ENCODE measurements at regions not wholly inside any gene's neighbourhood (a gene's known extent, or its start where the extent isn't known, plus 50 kb on each side); places are given as distances from the start of the nearest gene placed in this dataset.

DNA sequence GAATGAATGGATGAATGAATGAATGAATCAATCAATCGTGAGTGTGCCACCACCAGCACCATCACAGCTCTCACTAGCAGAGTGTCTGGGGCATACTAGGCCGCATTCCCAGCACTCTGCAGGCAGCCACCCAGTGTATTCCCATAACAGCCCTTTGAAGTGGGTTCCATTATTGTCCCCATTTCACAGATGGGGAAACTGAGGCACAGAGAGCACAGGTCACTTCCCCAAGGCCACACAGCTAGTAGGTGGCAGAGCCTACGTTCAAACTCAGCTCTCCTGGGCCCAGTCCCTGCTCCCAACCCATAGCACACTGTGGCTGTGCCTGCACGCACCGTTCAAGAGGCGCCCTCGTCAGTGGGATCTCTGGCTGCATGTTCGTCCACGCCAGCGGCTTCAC is 88.1 kb downstream of the RFLNA start:
- intact Hi-C loops (cut with micrococcal nuclease; ENCODE audit: unreplicated experiment) (no loop called here), in situ Hi-C loops (cut with MboI) (no loop called here)
- H3K4me2 ChIP-seq (ENCODE audit: control insufficient read depth, insufficient read depth) = no peak overlapping the region

More for the DNA sequence above, 88.1 kb downstream of the RFLNA start:
- no peaks in the 10 kb centered on the region for H3K9me3 ChIP-seq (replicated peaks; ENCODE audit: control insufficient read depth, insufficient read depth, low read length)
- no peak overlapping the region for H2AFZ ChIP-seq (ENCODE audit: control insufficient read depth, low read depth, low read length)
- no peak overlapping the region for H3K27ac ChIP-seq (ENCODE audit: control insufficient read depth, insufficient read depth)
- H3K79me2 ChIP-seq (ENCODE audit: control insufficient read depth, insufficient read depth, low read length) = no peaks in the 10 kb centered on the region
- H3K4me3 ChIP-seq = no peak overlapping the region
- POLR2A ChIA-PET = no interaction called here
- no peak overlapping the region for H3K9ac ChIP-seq (ENCODE audit: control insufficient read depth, insufficient read depth, low read length)
- TF ChIP-seq JUNB (IDR thresholded peaks at IDR 0.05) (no peak), RFX5 (IDR thresholded peaks at IDR 0.05; ENCODE audit: low read depth, low read length) (no peak), TAF1 (IDR thresholded peaks at IDR 0.05; ENCODE audit: borderline replicate concordance, low read depth, low read length) (no peak), RBBP5 (conservative IDR thresholded peaks at IDR 0.05) (no peak), SIN3A (IDR thresholded peaks at IDR 0.05; ENCODE audit: low read depth, low read length) (no peak), HDAC6 (IDR thresholded peaks at IDR 0.05; ENCODE audit: unreplicated experiment) (no peak), BMI1 (IDR thresholded peaks at IDR 0.05; ENCODE audit: borderline replicate concordance) (no peak), BACH1 (IDR thresholded peaks at IDR 0.05; ENCODE audit: borderline replicate concordance) (no peak), BRCA1 (IDR thresholded peaks at IDR 0.05; ENCODE audit: low read depth, low read length) (no peak), PML (IDR thresholded peaks at IDR 0.05; ENCODE audit: low read length) (no peak), DPF2 (IDR thresholded peaks at IDR 0.05) (no peak), NFIC (IDR thresholded peaks at IDR 0.05; ENCODE audit: low read depth, low read length) (no peak)
- TF ChIP-seq, protein P1, sequence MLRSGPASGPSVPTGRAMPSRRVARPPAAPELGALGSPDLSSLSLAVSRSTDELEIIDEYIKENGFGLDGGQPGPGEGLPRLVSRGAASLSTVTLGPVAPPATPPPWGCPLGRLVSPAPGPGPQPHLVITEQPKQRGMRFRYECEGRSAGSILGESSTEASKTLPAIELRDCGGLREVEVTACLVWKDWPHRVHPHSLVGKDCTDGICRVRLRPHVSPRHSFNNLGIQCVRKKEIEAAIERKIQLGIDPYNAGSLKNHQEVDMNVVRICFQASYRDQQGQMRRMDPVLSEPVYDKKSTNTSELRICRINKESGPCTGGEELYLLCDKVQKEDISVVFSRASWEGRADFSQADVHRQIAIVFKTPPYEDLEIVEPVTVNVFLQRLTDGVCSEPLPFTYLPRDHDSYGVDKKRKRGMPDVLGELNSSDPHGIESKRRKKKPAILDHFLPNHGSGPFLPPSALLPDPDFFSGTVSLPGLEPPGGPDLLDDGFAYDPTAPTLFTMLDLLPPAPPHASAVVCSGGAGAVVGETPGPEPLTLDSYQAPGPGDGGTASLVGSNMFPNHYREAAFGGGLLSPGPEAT (IDR thresholded peaks at IDR 0.05; ENCODE audit: low read depth) = no peak
- TF ChIP-seq, protein P2, sequence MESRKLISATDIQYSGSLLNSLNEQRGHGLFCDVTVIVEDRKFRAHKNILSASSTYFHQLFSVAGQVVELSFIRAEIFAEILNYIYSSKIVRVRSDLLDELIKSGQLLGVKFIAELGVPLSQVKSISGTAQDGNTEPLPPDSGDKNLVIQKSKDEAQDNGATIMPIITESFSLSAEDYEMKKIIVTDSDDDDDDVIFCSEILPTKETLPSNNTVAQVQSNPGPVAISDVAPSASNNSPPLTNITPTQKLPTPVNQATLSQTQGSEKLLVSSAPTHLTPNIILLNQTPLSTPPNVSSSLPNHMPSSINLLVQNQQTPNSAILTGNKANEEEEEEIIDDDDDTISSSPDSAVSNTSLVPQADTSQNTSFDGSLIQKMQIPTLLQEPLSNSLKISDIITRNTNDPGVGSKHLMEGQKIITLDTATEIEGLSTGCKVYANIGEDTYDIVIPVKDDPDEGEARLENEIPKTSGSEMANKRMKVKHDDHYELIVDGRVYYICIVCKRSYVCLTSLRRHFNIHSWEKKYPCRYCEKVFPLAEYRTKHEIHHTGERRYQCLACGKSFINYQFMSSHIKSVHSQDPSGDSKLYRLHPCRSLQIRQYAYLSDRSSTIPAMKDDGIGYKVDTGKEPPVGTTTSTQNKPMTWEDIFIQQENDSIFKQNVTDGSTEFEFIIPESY (IDR thresholded peaks at IDR 0.05) = no peak
- TF ChIP-seq, protein P3, sequence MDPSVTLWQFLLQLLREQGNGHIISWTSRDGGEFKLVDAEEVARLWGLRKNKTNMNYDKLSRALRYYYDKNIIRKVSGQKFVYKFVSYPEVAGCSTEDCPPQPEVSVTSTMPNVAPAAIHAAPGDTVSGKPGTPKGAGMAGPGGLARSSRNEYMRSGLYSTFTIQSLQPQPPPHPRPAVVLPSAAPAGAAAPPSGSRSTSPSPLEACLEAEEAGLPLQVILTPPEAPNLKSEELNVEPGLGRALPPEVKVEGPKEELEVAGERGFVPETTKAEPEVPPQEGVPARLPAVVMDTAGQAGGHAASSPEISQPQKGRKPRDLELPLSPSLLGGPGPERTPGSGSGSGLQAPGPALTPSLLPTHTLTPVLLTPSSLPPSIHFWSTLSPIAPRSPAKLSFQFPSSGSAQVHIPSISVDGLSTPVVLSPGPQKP (IDR thresholded peaks at IDR 0.05; ENCODE audit: low read depth, low read length) = no peak
- CTCF ChIA-PET = no interaction called here
- H3K4me1 ChIP-seq (ENCODE audit: control insufficient read depth, insufficient read depth, low read length) = no peaks in the 10 kb centered on the region
- SMC1A ChIA-PET (ENCODE audit: uncharacterized antibody, unreplicated experiment) = interaction anchor here (0.8 kb wide), 1 partner anchor 169 kb away, joined by 3 read pairs; no protein-coding TSS in a partner anchor
- ATAC-seq (no peak), FAIRE-seq (no peak), DNase-seq (ENCODE audit: low read depth, low spot score) (no peak)
- no TSS peak for BruUV-seq (replicated peaks)
- no peaks in the 10 kb centered on the region for H3K27me3 ChIP-seq (replicated peaks in 1 of 2; ENCODE audit: control insufficient read depth in 2 of 2, insufficient read depth in 2 of 2, low read length in 1 of 2)
- 99% methylated on average over 10 of the region's 10 CpGs for WGBS (ENCODE audit: insufficient coverage, insufficient replicate concordance, low lambda C conversion rate, missing lambda C conversion rate)
- peaks cover 11 to 26% of the 10 kb centered on the region in 2 experiments; a peak in 3 of 4 replicates for H3K36me3 ChIP-seq (ENCODE audit: control insufficient read depth in 2 of 2, insufficient read depth in 2 of 2, low read length in 1 of 2)
- H4K20me1 ChIP-seq (ENCODE audit: control insufficient read depth, insufficient read depth) = peaks cover 4% of the 10 kb centered on the region; the same call in 1 of the 2 replicates
- RAD21 ChIA-PET (ENCODE audit: unreplicated experiment) = no interaction called here

Measured in GM12878 (cell line).